Endothelial cell of umbilical vein (primary cell): ENCODE measurements at regions not wholly inside any gene's neighbourhood (a gene's known extent, or its start where the extent isn't known, plus 50 kb on each side); places are given as distances from the start of the nearest gene placed in this dataset.

ENCODE experiments used
- CTCF ChIP-seq, 2 donors: IDR thresholded peaks; 1 replicate in 1 of 2; 2 replicates in 1 of 2; pipeline ENCODE4 v1.5.1; 2011; ENCODE audit warnings: low read length in 2 of 2, mild to moderate bottlenecking in 2 of 2, moderate library complexity in 2 of 2, control low read depth in 1 of 2, inconsistent platforms in 1 of 2, low read depth in 1 of 2; ENCODE audit not compliant: insufficient read depth in 1 of 2; ENCODE audit errors: extremely low read depth in 1 of 2
- MYC ChIP-seq: IDR thresholded peaks from one replicate; pipeline ENCODE4 v1.6.1; 2011; ENCODE audit warnings: mild to moderate bottlenecking, low read depth, low read length
- POLR2AphosphoS5 ChIP-seq: IDR thresholded peaks from 2 replicates; pipeline ENCODE4 v1.6.1; 2012; ENCODE audit warnings: low read depth, mild to moderate bottlenecking, control low read depth, low read length, moderate library complexity; ENCODE audit not compliant: insufficient read depth

GRCh38 chr5:58235299-58235698 lies 224.6 kb downstream of the PLK2 start:
- TF ChIP-seq CTCF (IDR thresholded peaks at IDR 0.05; ENCODE audit: extremely low read depth in 1 of 2, insufficient read depth in 1 of 2, low read depth in 1 of 2, low read length in 2 of 2) (no peak), MYC (no peak), POLR2AphosphoS5 (no peak)
